ENCODE measurements at regions not wholly inside any gene's neighbourhood (a gene's known extent, or its start where the extent isn't known, plus 50 kb on each side); places are given as distances from the start of the nearest gene placed in this dataset.
"Not testable (repeated sequence)": the region's sequence is repeated elsewhere in the genome, so short reads cannot be mapped to it uniquely, and the experiment has no call there.

GRCh38 chrX:3803713-3804112, 90.3 kb upstream of the PRKX start (continued):
- no peak for TF ChIP-seq E2F8 (IDR thresholded peaks at IDR 0.05; ENCODE audit: low read depth, partially characterized antibody)
- TF ChIP-seq TBL1XR1 (IDR thresholded peaks at IDR 0.05; ENCODE audit: low read length in 2 of 2) = no peak

DNA sequence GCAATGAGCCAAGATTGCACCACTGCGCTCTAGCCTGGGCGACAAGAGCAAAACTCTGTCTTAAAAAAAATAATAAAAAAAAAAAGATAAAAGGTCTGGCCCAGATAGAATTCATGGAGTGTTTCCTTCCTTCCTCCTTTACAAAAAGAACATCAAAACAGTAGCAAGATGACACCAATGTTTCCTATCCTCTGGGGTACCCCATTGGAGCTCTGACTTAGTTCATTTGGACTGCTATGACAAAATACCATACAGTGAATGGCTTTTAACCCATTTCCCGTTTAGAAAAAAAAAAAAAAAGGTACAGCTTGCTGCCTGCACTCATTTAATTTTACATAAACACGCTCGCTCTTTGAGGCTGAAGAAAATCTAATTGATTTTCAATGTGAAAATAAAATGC, 89.9 kb upstream of the PRKX start:
- Histone ChIP-seq H3K9me1 (ENCODE audit: control insufficient read depth, insufficient read depth, low read length) (no peaks in the 10 kb centered on the region), H3K9ac (ENCODE audit: insufficient read depth in 1 of 2, low read depth in 2 of 2, low read length in 2 of 2) (no peak overlapping the region), H3K36me3 (ENCODE audit: control insufficient read depth, insufficient read depth, low read length) (no peaks in the 10 kb centered on the region), H2AFZ (ENCODE audit: low read depth, low read length) (no peak overlapping the region), H3K79me2 (ENCODE audit: control insufficient read depth, insufficient read depth, low read length) (no peaks in the 10 kb centered on the region), H3K9me3 (replicated peaks; ENCODE audit: control insufficient read depth, insufficient read depth, low read depth, low read length) (no peaks in the 10 kb centered on the region), H3K27me3 (ENCODE audit: control insufficient read depth in 2 of 2, insufficient read depth in 2 of 2, low read length in 2 of 2) (peaks cover 11 to 13% of the 10 kb centered on the region in 2 experiments; a peak in 3 of 5 replicates), H3K4me2 (ENCODE audit: insufficient read depth, low read length) (no peak overlapping the region), H3K27ac (ENCODE audit: extremely low read depth, low read depth, low read length) (no peak overlapping the region), H3K4me3 (no peak overlapping the region), H4K20me1 (replicated peaks; ENCODE audit: control insufficient read depth, insufficient read depth, low read length) (no peaks in the 10 kb centered on the region), H3K4me1 (replicated peaks in 1 of 2; ENCODE audit: control insufficient read depth in 2 of 2, insufficient read depth in 2 of 2, low read length in 2 of 2) (peaks cover 0 to 3% of the 10 kb centered on the region in 2 experiments; a peak in 1 of 5 replicates)
- POLR2A ChIA-PET = no interaction called here
- TF ChIP-seq WHSC1 (IDR thresholded peaks at IDR 0.05; ENCODE audit: low read length) (no peak), U2AF1 (optimal IDR thresholded peaks at IDR 0.05; ENCODE audit: low read depth, low read length) (no peak), KLF10 (CRISPR knock-in tag; IDR thresholded peaks at IDR 0.05) (no peak), ARID2 (IDR thresholded peaks at IDR 0.05) (no peak)
- TF ChIP-seq, protein P1, sequence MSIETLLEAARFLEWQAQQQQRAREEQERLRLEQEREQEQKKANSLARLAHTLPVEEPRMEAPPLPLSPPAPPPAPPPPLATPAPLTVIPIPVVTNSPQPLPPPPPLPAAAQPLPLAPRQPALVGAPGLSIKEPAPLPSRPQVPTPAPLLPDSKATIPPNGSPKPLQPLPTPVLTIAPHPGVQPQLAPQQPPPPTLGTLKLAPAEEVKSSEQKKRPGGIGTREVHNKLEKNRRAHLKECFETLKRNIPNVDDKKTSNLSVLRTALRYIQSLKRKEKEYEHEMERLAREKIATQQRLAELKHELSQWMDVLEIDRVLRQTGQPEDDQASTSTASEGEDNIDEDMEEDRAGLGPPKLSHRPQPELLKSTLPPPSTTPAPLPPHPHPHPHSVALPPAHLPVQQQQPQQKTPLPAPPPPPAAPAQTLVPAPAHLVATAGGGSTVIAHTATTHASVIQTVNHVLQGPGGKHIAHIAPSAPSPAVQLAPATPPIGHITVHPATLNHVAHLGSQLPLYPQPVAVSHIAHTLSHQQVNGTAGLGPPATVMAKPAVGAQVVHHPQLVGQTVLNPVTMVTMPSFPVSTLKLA (conservative IDR thresholded peaks at IDR 0.05) = no peak
- in situ Hi-C loops (cut with MboI) = no loop called here
- FAIRE-seq (no peak), DNase-seq (ENCODE audit: extremely low read depth in 1 of 4, low spot score in 3 of 4) (no peak), ATAC-seq (no peak)
- CTCF ChIA-PET (ENCODE audit: low intra/inter-chr PET ratio) = no interaction called here
- no TSS peak for BruUV-seq (replicated peaks)
- intact Hi-C loops (cut with micrococcal nuclease) = no loop called here
- WGBS (ENCODE audit: insufficient coverage, low coverage, missing lambda C conversion rate) = 18% methylated on average over 4 of the region's 5 CpGs

DNA sequence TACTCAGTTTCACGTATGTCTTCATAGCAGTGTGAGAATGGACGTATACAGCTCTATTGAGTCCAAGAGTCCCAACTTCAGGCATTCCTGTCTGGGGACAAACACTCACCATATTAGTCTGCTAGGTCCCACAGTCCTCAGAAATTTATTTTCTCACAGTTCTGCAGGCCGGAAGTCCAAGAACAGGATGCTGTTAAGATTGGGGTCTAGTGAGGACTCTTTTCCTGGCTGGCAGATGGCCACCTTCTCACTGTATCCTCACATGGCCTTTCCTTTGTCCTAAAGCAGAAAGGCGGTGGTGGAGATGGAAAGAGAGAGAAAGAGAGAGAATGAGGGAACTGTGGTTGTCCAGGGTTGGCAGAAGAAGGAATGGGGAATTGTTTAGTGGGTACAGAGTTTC, 82.0 kb upstream of the PRKX start:
- ATAC-seq; CTCF ChIA-PET (ENCODE audit: low intra/inter-chr PET ratio); DNase-seq (ENCODE audit: extremely low read depth in 1 of 4, low spot score in 3 of 4); H3K4me3 ChIP-seq; H3K4me2 ChIP-seq (ENCODE audit: insufficient read depth, low read length); FAIRE-seq; intact Hi-C loops (cut with micrococcal nuclease); H3K27me3 ChIP-seq (ENCODE audit: control insufficient read depth in 2 of 2, insufficient read depth in 2 of 2, low read length in 2 of 2); H3K27ac ChIP-seq (ENCODE audit: extremely low read depth, low read depth, low read length); H3K9me1 ChIP-seq (ENCODE audit: control insufficient read depth, insufficient read depth, low read length); H3K4me1 ChIP-seq (replicated peaks in 1 of 2; ENCODE audit: control insufficient read depth in 2 of 2, insufficient read depth in 2 of 2, low read length in 2 of 2); in situ Hi-C loops (cut with MboI); H3K9ac ChIP-seq (ENCODE audit: insufficient read depth in 1 of 2, low read depth in 2 of 2, low read length in 2 of 2); H3K79me2 ChIP-seq (ENCODE audit: control insufficient read depth, insufficient read depth, low read length); POLR2A ChIA-PET; H4K20me1 ChIP-seq (replicated peaks; ENCODE audit: control insufficient read depth, insufficient read depth, low read length); H3K36me3 ChIP-seq (ENCODE audit: control insufficient read depth, insufficient read depth, low read length); H2AFZ ChIP-seq (ENCODE audit: low read depth, low read length); BruUV-seq (replicated peaks); H3K9me3 ChIP-seq (replicated peaks; ENCODE audit: control insufficient read depth, insufficient read depth, low read depth, low read length): not testable (repeated sequence)
- 4% methylated on average over 4 of the region's 4 CpGs for WGBS (ENCODE audit: insufficient coverage, low coverage, missing lambda C conversion rate)
